Mesenchymal stem cell (in vitro differentiated cells and primary cell): ENCODE measurements at regions not wholly inside any gene's neighbourhood (a gene's known extent, or its start where the extent isn't known, plus 50 kb on each side); places are given as distances from the start of the nearest gene placed in this dataset.

ENCODE experiments used
- DNase-seq: peaks from one replicate; pipeline ENCODE4 v3.0.0-alpha.2; 2013
- H2AFZ ChIP-seq: one replicate; pipeline ENCODE4 v1.6.1; 2013; ENCODE audit warnings: low read depth, mild to moderate bottlenecking, control low read depth, inconsistent platforms, low read length, moderate library complexity
- H2AK5ac ChIP-seq: 2 replicates; pipeline ENCODE4 v1.6.1; 2013; ENCODE audit warnings: low read length, moderate library complexity, mild to moderate bottlenecking, inconsistent platforms; ENCODE audit not compliant: severe bottlenecking
- H2BK120ac ChIP-seq: one replicate; pipeline ENCODE4 v1.6.1; 2013; ENCODE audit warnings: low read depth, mild to moderate bottlenecking, inconsistent platforms, low read length, moderate library complexity
- H2BK12ac ChIP-seq, 2 experiments: one replicate each; pipeline ENCODE4 v1.6.1; 2013; ENCODE audit warnings: inconsistent platforms in 2 of 2, low read length in 2 of 2, mild to moderate bottlenecking in 2 of 2, moderate library complexity in 2 of 2, control low read depth in 1 of 2
- H2BK15ac ChIP-seq: one replicate; pipeline ENCODE4 v1.6.1; 2013; ENCODE audit warnings: mild to moderate bottlenecking, low read depth, inconsistent platforms; ENCODE audit not compliant: poor library complexity, severe bottlenecking
- H2BK5ac ChIP-seq: 2 replicates; pipeline ENCODE4 v1.6.1; 2013; ENCODE audit warnings: low read depth, mild to moderate bottlenecking, low read length, control low read depth, inconsistent platforms; ENCODE audit not compliant: poor library complexity, severe bottlenecking
- H3K14ac ChIP-seq, 2 experiments: one replicate each; pipeline ENCODE4 v1.6.1; 2013; ENCODE audit warnings: inconsistent platforms in 2 of 2, low read length in 2 of 2, control low read depth in 1 of 2, mild to moderate bottlenecking in 1 of 2, moderate library complexity in 1 of 2
- H3K18ac ChIP-seq, 2 experiments: one replicate each; pipeline ENCODE4 v1.6.1; 2013; ENCODE audit warnings: inconsistent platforms in 2 of 2, low read length in 2 of 2, control low read depth in 1 of 2, low read depth in 1 of 2, mild to moderate bottlenecking in 1 of 2
- H3K23ac ChIP-seq, 2 experiments: one replicate each; pipeline ENCODE4 v1.6.1; 2013; ENCODE audit warnings: inconsistent platforms in 2 of 2, low read length in 2 of 2, mild to moderate bottlenecking in 2 of 2, moderate library complexity in 2 of 2, control low read depth in 1 of 2
- H3K27ac ChIP-seq: 2 replicates; pipeline ENCODE4 v1.5.1; 2013; ENCODE audit warnings: mild to moderate bottlenecking, moderate library complexity, low read length, control low read depth, inconsistent platforms; ENCODE audit not compliant: poor library complexity, severe bottlenecking
- H3K27me3 ChIP-seq, 2 experiments: 2 replicates each; pipeline versions ENCODE4 v1.6.1 to v1.7.0; 2013; ENCODE audit warnings: low read length in 2 of 2, mild to moderate bottlenecking in 2 of 2, moderate library complexity in 2 of 2, control low read depth in 1 of 2, inconsistent platforms in 1 of 2; ENCODE audit not compliant: control insufficient read depth in 1 of 2, insufficient read depth in 1 of 2
- H3K36me3 ChIP-seq, 2 experiments: 2 replicates each; pipeline versions ENCODE4 v1.6.1 to v1.7.0; 2013; ENCODE audit warnings: low read length in 2 of 2, control low read depth in 1 of 2, inconsistent platforms in 1 of 2, low read depth in 1 of 2, mild to moderate bottlenecking in 1 of 2; ENCODE audit not compliant: insufficient read depth in 2 of 2, control insufficient read depth in 1 of 2
- H3K4ac ChIP-seq, 2 experiments: one replicate each; pipeline ENCODE4 v1.6.1; 2013; ENCODE audit warnings: inconsistent platforms in 2 of 2, low read length in 2 of 2, mild to moderate bottlenecking in 2 of 2, moderate library complexity in 2 of 2, control low read depth in 1 of 2, low read depth in 1 of 2
- H3K4me1 ChIP-seq: 2 replicates; pipeline ENCODE4 v1.6.1; 2013; ENCODE audit warnings: low read depth, low read length, control low read depth; ENCODE audit not compliant: control insufficient read depth, insufficient read depth
- H3K4me2 ChIP-seq: 2 replicates; pipeline ENCODE4 v1.6.1; 2013; ENCODE audit warnings: low read length, mild to moderate bottlenecking, inconsistent platforms; ENCODE audit not compliant: poor library complexity, severe bottlenecking
- H3K4me3 ChIP-seq, 2 experiments: 2 replicates each; pipeline versions ENCODE4 v1.5.1 to v1.7.0; 2013; ENCODE audit warnings: low read length in 2 of 2, mild to moderate bottlenecking in 2 of 2, control low read depth in 1 of 2, low read depth in 1 of 2; ENCODE audit not compliant: insufficient read depth in 1 of 2
- H3K79me1 ChIP-seq: replicated peaks from 2 replicates; pipeline ENCODE4 v1.6.1; 2013; ENCODE audit warnings: mild to moderate bottlenecking, control low read depth, low read length, inconsistent platforms; ENCODE audit not compliant: poor library complexity, severe bottlenecking
- H3K9ac ChIP-seq: 2 replicates; pipeline ENCODE4 v1.7.0; 2013; ENCODE audit warnings: mild to moderate bottlenecking, low read length, moderate library complexity
- H3K9me3 ChIP-seq: 2 replicates; pipeline ENCODE4 v1.7.0; 2013; ENCODE audit warnings: mild to moderate bottlenecking, low read length; ENCODE audit not compliant: control insufficient read depth
- H4K8ac ChIP-seq: one replicate; pipeline ENCODE4 v1.6.1; 2013; ENCODE audit warnings: inconsistent platforms, mild to moderate bottlenecking, low read length, moderate library complexity
- H4K91ac ChIP-seq: one replicate; pipeline ENCODE4 v1.6.1; 2013; ENCODE audit warnings: mild to moderate bottlenecking, low read length, inconsistent platforms
- WGBS: methylation state at CpG from one replicate; pipeline ENCODE4 v1.1.7; 2013; ENCODE audit warnings: mixed read lengths; 5-methylcytosine and 5-hydroxymethylcytosine counted together

- Histone ChIP-seq H3K4ac (no peak overlapping the region), H3K4me1 (no peaks in the 10 kb centered on the region), H3K18ac (no peak overlapping the region), H3K4me3 (no peak overlapping the region), H3K36me3 (no peaks in the 10 kb centered on the region), H2AK5ac (no peak overlapping the region), H4K8ac (no peak overlapping the region), H3K14ac (no peak overlapping the region), H2BK12ac (no peak overlapping the region), H3K9ac (no peak overlapping the region), H2BK5ac (no peak overlapping the region), H3K27me3 (peaks cover 0 to under 1% of the 10 kb centered on the region in 2 experiments), H3K79me1 (no peaks in the 10 kb centered on the region), H3K23ac (no peak overlapping the region), H2BK15ac (no peak overlapping the region), H4K91ac (no peak overlapping the region), H3K9me3 (no peaks in the 10 kb centered on the region), H3K4me2 (no peak overlapping the region), H3K27ac (no peak overlapping the region), H2AFZ (no peak overlapping the region), H2BK120ac (no peak overlapping the region)
- DNase-seq = no peak
Observed at GRCh38 chr1:221109930-221110329, 230.7 kb downstream of the HLX start.

GRCh38 chr1:221117133-221117532, 237.9 kb downstream of the HLX start:
- no peak overlapping the region for H3K23ac ChIP-seq
- no peak overlapping the region for H2BK120ac ChIP-seq
- H2BK12ac ChIP-seq = peak overlapping the region in 1 of 2 experiments; percentile 59
- H3K14ac ChIP-seq = no peak overlapping the region
- peak overlapping the region; percentile 49 for H3K4me2 ChIP-seq
- H4K91ac ChIP-seq = no peak overlapping the region
- no peak overlapping the region for H3K4me3 ChIP-seq
- H3K9me3 ChIP-seq = peaks cover 9% of the 10 kb centered on the region
- 86% methylated on average over 1 of the region's 1 CpG for WGBS
- H2BK15ac ChIP-seq = no peak overlapping the region
- no peaks in the 10 kb centered on the region for H3K79me1 ChIP-seq
- peak overlapping the region; percentile 92 for H3K27ac ChIP-seq
- peaks cover 0 to 8% of the 10 kb centered on the region in 2 experiments for H3K27me3 ChIP-seq
- H3K18ac ChIP-seq = peak overlapping the region in 1 of 2 experiments; percentile 40
- H4K8ac ChIP-seq = no peak overlapping the region
- peak overlapping the region; percentile 80 for H2BK5ac ChIP-seq
- H3K9ac ChIP-seq = no peak overlapping the region
- peak overlapping the region; percentile 49 for H2AK5ac ChIP-seq
- H2AFZ ChIP-seq = no peak overlapping the region
- peaks cover 4% of the 10 kb centered on the region for H3K4me1 ChIP-seq
- H3K4ac ChIP-seq = peak overlapping the region in 1 of 2 experiments; percentile 58
- DNase-seq = no peak
- H3K36me3 ChIP-seq = no peaks in the 10 kb centered on the region

- Histone ChIP-seq H3K4me1 (peaks cover 4% of the 10 kb centered on the region), H3K14ac (no peak overlapping the region), H4K91ac (no peak overlapping the region), H3K4ac (no peak overlapping the region), H2BK12ac (no peak overlapping the region), H3K27ac (peak overlapping the region; percentile 96), H4K8ac (no peak overlapping the region), H2BK15ac (no peak overlapping the region), H2AK5ac (no peak overlapping the region), H3K18ac (peak overlapping the region in 1 of 2 experiments; percentile 12), H3K36me3 (no peaks in the 10 kb centered on the region), H2BK5ac (no peak overlapping the region), H3K4me3 (no peak overlapping the region), H3K4me2 (no peak overlapping the region), H3K79me1 (no peaks in the 10 kb centered on the region), H2BK120ac (no peak overlapping the region), H3K27me3 (peaks cover 0 to 8% of the 10 kb centered on the region in 2 experiments), H3K9me3 (peaks cover 9% of the 10 kb centered on the region), H3K9ac (peak overlapping the region; percentile 17), H2AFZ (no peak overlapping the region), H3K23ac (no peak overlapping the region)
- DNase-seq = peak; percentile 84
- WGBS = 15% methylated on average over 3 of the region's 3 CpGs
Observed at GRCh38 chr1:221117548-221117951, 238.3 kb downstream of the HLX start.

GRCh38 chr1:221118176-221118937, 239.1 kb downstream of the HLX start:
- 71% methylated on average over 3 of the region's 3 CpGs for WGBS

More at GRCh38 chr1:221118176-221118937, 239.1 kb downstream of the HLX start:
- no peak overlapping the region for H2BK120ac ChIP-seq
- H3K18ac ChIP-seq = no peak overlapping the region
- DNase-seq = no peak
- no peak overlapping the region for H3K4me2 ChIP-seq
- H3K36me3 ChIP-seq = no peaks in the 10 kb centered on the region
- H3K27me3 ChIP-seq = peaks cover 0 to 8% of the 10 kb centered on the region in 2 experiments
- H2BK15ac ChIP-seq = no peak overlapping the region
- H2BK5ac ChIP-seq = no peak overlapping the region
- no peak overlapping the region for H2AK5ac ChIP-seq
- no peak overlapping the region for H2AFZ ChIP-seq
- H3K23ac ChIP-seq = no peak overlapping the region
- H3K9me3 ChIP-seq = peaks cover 9% of the 10 kb centered on the region
- peak overlapping the region; percentile 17 for H3K9ac ChIP-seq
- no peak overlapping the region for H3K14ac ChIP-seq
- H3K4ac ChIP-seq = peak overlapping the region in 1 of 2 experiments; percentile 11
- no peaks in the 10 kb centered on the region for H3K79me1 ChIP-seq
- H4K8ac ChIP-seq = no peak overlapping the region
- no peak overlapping the region for H4K91ac ChIP-seq
- peaks cover 4% of the 10 kb centered on the region for H3K4me1 ChIP-seq
- no peak overlapping the region for H2BK12ac ChIP-seq
- peak overlapping the region; percentile 96 for H3K27ac ChIP-seq
- no peak overlapping the region for H3K4me3 ChIP-seq
